LNCaP clone FGC (cell line): ENCODE measurements at regions not wholly inside any gene's neighbourhood (a gene's known extent, or its start where the extent isn't known, plus 50 kb on each side); places are given as distances from the start of the nearest gene placed in this dataset.
"Not testable (repeated sequence)": the region's sequence is repeated elsewhere in the genome, so short reads cannot be mapped to it uniquely, and the experiment has no call there.

Experiments
- DNase-seq: peaks from one replicate; pipeline ENCODE4 v3.0.0-alpha.2; 2011; ENCODE audit warnings: low read depth
- H3K4me3 ChIP-seq: 2 replicates; pipeline ENCODE4 v1.5.1; 2011; ENCODE audit warnings: mild to moderate bottlenecking, low read depth, low read length, control low read depth
- TF ChIP-seq, protein P1 (sequence below): IDR thresholded peaks from 2 replicates; pipeline ENCODE4 v1.5.1; 2012; ENCODE audit warnings: mild to moderate bottlenecking; ENCODE audit not compliant: control insufficient read depth, insufficient read depth; ENCODE audit errors: extremely low read depth

DNA sequence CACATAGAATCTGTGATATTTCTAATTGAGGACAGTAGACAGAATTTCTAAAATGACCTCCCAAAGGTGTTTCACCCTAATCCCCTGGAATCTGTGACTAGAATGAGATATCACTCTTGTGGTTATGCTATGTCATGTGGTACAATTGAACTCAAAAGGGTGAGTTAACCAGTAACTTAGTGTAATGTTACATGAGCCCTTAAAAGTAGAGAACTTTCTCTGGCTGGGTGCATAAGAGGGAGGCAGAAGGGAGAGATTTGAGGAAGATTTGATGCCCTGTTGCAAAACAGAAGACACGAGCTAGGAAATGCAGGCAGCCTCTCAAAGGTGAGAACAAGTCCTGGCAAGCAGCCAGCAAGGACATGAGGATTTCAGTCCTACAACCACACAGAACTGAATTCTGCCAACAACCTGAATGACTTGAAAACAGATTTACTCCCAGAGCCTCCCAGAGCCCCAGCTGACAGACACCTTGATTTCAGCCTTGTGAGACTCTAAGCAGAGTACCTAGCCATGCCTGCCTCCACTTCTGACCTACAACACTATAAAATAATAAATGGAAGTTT lies 160.3 kb downstream of the MTHFS start:
- no peak overlapping the region for H3K4me3 ChIP-seq
- DNase-seq: no peak
- TF ChIP-seq, protein P1, sequence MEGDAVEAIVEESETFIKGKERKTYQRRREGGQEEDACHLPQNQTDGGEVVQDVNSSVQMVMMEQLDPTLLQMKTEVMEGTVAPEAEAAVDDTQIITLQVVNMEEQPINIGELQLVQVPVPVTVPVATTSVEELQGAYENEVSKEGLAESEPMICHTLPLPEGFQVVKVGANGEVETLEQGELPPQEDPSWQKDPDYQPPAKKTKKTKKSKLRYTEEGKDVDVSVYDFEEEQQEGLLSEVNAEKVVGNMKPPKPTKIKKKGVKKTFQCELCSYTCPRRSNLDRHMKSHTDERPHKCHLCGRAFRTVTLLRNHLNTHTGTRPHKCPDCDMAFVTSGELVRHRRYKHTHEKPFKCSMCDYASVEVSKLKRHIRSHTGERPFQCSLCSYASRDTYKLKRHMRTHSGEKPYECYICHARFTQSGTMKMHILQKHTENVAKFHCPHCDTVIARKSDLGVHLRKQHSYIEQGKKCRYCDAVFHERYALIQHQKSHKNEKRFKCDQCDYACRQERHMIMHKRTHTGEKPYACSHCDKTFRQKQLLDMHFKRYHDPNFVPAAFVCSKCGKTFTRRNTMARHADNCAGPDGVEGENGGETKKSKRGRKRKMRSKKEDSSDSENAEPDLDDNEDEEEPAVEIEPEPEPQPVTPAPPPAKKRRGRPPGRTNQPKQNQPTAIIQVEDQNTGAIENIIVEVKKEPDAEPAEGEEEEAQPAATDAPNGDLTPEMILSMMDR: no peak

DNA sequence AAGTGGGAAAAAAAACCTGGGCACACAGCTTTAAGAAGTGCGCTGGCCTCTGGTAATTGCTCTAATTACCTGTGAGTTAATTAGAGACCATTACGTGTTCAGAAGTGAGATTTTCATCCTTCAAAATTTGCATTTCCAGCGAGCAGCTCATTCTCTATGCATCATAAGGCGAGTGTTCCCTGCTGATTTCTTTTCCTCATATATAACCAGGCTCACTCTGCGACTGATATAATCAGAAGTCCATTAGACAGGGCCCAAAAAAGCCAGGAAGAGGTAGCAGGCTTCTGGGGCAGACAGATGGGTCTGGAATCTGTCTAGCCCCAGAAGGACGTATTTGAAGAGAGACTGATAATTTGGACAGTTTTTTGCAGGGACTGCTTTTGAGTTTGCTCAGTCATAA lies 158.7 kb downstream of the MTHFS start:
- TF ChIP-seq, protein P1: no peak
- no peak overlapping the region for H3K4me3 ChIP-seq
- no peak for DNase-seq

DNA sequence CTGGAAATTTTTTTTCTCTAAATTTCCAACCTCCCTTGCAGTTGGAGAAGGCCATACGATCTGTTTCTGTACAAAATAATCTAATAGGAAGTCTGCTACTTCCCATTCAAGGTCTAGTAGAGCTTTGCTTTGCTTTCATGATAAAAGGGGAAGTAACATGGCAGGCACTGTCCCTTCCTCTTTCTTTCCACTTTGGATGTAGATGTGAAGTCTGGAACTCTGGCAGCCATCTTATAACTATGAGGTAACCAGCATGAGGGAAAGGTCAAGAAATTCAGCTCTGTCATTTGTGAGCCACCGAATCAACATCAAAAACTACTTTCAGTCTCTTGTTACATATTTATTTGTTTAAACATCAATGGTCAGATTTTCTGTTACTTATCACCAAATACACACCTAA lies 156.3 kb downstream of the MTHFS start:
- no peak for DNase-seq
- TF ChIP-seq, protein P1: no peak
- no peak overlapping the region for H3K4me3 ChIP-seq

DNA sequence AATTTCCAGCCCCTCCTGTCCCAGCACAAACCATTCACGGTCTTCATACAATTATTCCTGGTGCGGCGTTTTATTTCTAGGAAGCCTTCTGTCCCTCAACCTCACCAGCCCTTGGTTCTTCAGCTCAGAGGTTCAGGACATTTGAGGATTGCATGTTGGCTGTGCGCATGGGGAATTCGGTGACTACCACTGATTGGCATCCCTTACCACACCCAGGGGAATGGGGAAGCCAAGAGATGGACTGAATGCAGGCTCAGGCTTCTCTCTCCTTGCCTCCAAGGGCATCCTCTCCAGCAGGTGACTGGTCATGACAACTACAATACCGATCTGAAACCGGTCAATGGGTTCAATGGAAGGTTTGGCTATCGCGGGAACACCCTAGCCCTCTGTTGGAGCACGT lies 153.8 kb downstream of the MTHFS start:
- H3K4me3 ChIP-seq: no peak overlapping the region
- no peak for DNase-seq
- TF ChIP-seq, protein P1: no peak

DNA sequence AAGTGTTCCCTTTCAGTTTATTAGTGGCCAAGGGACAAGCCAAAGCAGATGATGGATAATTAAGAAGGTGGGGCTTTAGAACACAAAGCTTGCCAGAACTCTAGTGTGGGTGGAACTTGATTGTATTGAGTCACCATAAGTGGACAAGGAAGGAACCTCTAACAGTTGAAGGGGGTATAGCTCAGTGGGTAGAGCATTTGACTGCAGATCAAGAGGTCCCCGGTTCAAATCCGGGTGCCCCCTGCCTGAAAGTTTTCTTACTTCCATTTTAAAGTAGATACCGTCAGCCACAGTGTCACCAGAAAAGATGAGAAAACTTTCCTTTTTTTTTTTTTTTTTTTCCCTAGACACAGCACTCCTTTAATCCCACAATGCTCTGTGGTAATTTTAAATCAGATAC lies 152.3 kb downstream of the MTHFS start:
- not testable (repeated sequence) for DNase-seq

DNA sequence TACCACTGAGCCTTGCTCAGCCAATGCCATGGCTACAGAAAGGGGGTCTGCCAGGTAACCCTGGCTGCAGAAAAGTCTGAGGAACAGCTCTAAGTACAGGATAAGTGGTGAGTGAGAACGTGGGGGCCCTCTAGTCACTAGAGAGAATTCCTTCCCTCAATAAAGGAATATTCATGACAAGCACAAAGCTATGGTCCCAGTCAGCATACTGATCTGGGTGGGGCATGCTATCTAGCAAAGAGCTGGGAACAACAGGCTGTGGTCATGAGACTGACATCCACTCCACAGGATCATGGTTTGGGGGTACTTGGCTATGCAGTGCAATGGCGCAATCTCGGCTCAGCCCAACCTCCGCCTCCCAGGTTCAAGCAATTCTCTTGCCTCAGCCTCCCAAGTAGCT lies 140.4 kb downstream of the MTHFS start:
- TF ChIP-seq, protein P1: no peak
- no peak for DNase-seq
- no peak overlapping the region for H3K4me3 ChIP-seq

More for the DNA sequence above, 152.3 kb downstream of the MTHFS start:
- H3K4me3 ChIP-seq: not testable (repeated sequence)

DNA sequence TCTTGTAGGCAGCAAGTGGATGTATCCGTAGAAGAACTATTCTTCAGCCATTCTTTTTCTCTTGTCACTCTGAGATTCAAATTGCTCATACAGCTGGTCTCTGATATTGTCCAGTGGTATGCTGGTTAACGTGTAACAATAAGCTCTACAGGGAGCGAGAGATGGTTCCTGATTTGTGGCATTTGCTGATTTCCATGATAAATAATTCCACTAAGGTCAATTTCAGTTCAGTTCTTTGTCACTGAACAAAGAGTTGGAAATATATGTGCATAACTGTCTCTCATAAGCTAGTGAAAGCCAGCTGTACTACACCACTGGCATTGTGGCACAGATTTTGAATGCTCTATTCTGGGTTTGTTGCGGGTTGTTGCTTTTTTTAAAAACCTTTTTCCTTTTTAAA lies 131.7 kb downstream of the MTHFS start:
- TF ChIP-seq, protein P1: no peak
- H3K4me3 ChIP-seq: no peak overlapping the region
- DNase-seq: no peak
